SU-DHL-6 (cell line): ENCODE measurements at regions not wholly inside any gene's neighbourhood (a gene's known extent, or its start where the extent isn't known, plus 50 kb on each side); places are given as distances from the start of the nearest gene placed in this dataset.

Experiments
- H2AFZ ChIP-seq: fragments of 200-600 bp; sonication (generic); 2 replicates; pipeline ENCODE4 v1.6.1; 2014; ENCODE audit warnings: low read depth, mild to moderate bottlenecking, moderate library complexity, mixed read lengths, antibody characterized with exemption, low read length; ENCODE audit not compliant: severe bottlenecking
- H3F3A ChIP-seq: fragments of 200-600 bp; shearing (Covaris generic); 2 replicates; pipeline ENCODE4 v1.6.0; 2016; ENCODE audit warnings: antibody characterized with exemption, mild to moderate bottlenecking; ENCODE audit not compliant: insufficient read depth
- H3K27ac ChIP-seq: fragments of 200-600 bp; sonication (generic); 2 replicates; pipeline ENCODE4 v1.5.1; 2016; ENCODE audit warnings: low read depth, mild to moderate bottlenecking, low read length, moderate library complexity, mixed read lengths
- H3K27me3 ChIP-seq: fragments of 200-600 bp; sonication (generic), shearing (Covaris generic); 2 replicates; pipeline ENCODE4 v1.6.0; 2014; ENCODE audit warnings: mild to moderate bottlenecking, low read length
- H3K36me3 ChIP-seq: fragments of 200-600 bp; sonication (generic); 2 replicates; pipeline ENCODE4 v1.6.1; 2014; ENCODE audit warnings: mild to moderate bottlenecking, low read length, mixed read lengths
- H3K4me2 ChIP-seq: fragments of 300-600, 200-600 bp; shearing (Covaris generic), sonication (generic); 2 replicates; pipeline ENCODE4 v1.6.0; 2014; ENCODE audit warnings: low read length, low read depth, mild to moderate bottlenecking; ENCODE audit not compliant: poor library complexity, severe bottlenecking
- H3K4me3 ChIP-seq: fragments of 200-600 bp; sonication (generic); 2 replicates; pipeline ENCODE4 v1.5.1; 2014; ENCODE audit warnings: antibody characterized with exemption, low read length, mild to moderate bottlenecking, mixed read lengths; ENCODE audit not compliant: insufficient read depth, poor library complexity, severe bottlenecking
- H3K79me2 ChIP-seq: fragments of 200-600 bp; sonication (generic); 2 replicates; pipeline ENCODE4 v1.6.1; 2014; ENCODE audit warnings: mild to moderate bottlenecking, low read length, moderate library complexity; ENCODE audit not compliant: insufficient read depth
- H3K9ac ChIP-seq: fragments of 200-600 bp; sonication (generic); 2 replicates; pipeline ENCODE4 v1.7.0; 2014; ENCODE audit warnings: mild to moderate bottlenecking, low read length
- H3K9me2 ChIP-seq: fragments of 200-600 bp; sonication (generic); replicated peaks from 2 replicates; pipeline ENCODE4 v1.6.1; 2014; ENCODE audit warnings: low read length; ENCODE audit not compliant: insufficient read depth
- H3K9me3 ChIP-seq: fragments of 200-600 bp; sonication (generic); 2 replicates; pipeline ENCODE4 v1.6.1; 2014; ENCODE audit warnings: low read length, mixed read lengths; ENCODE audit not compliant: insufficient read depth
- H4K20me1 ChIP-seq: fragments of 200-600 bp; sonication (generic); 2 replicates; pipeline ENCODE4 v1.6.1; 2014; ENCODE audit warnings: low read depth, mild to moderate bottlenecking, antibody characterized with exemption, low read length, moderate library complexity, mixed read lengths
- CTCF ChIP-seq: fragments of 200-600 bp; sonication (generic); IDR thresholded peaks from one replicate; pipeline ENCODE4 v1.5.1; 2017; ENCODE audit warnings: antibody characterized with exemption, mild to moderate bottlenecking, low read length, moderate library complexity; ENCODE audit not compliant: insufficient read depth, poor library complexity, severe bottlenecking
- EZH2phosphoT487 ChIP-seq: fragments of 200-600 bp; sonication (generic), shearing (Covaris generic); conservative IDR thresholded peaks from 2 replicates; pipeline ENCODE4 v1.6.1; 2018; ENCODE audit warnings: mild to moderate bottlenecking, antibody characterized with exemption, low read length, moderate library complexity, mixed read lengths

- no peaks in the 10 kb centered on the region for H3K27me3 ChIP-seq
- no peaks in the 10 kb centered on the region for H3K36me3 ChIP-seq
- H3K4me2 ChIP-seq = no peak overlapping the region
- H3K4me3 ChIP-seq = no peak overlapping the region
- H2AFZ ChIP-seq = no peak overlapping the region
- no peaks in the 10 kb centered on the region for H4K20me1 ChIP-seq
- no peak for TF ChIP-seq CTCF
- no peak for TF ChIP-seq EZH2phosphoT487
- no peaks in the 10 kb centered on the region for H3K79me2 ChIP-seq
- H3K9me2 ChIP-seq = no peaks in the 10 kb centered on the region
- no peaks in the 10 kb centered on the region for H3K9me3 ChIP-seq
- H3F3A ChIP-seq = no peaks in the 10 kb centered on the region
- no peak overlapping the region for H3K9ac ChIP-seq
- no peak overlapping the region for H3K27ac ChIP-seq
These were observed 258.8 kb upstream of the CHD1 start for GRCh38 chr5:99187611-99188010.

GRCh38 chr5:99179206-99179605 lies 250.4 kb upstream of the CHD1 start:
- no peaks in the 10 kb centered on the region for H3F3A ChIP-seq
- no peak overlapping the region for H3K27ac ChIP-seq
- no peak for TF ChIP-seq CTCF
- TF ChIP-seq EZH2phosphoT487 = no peak
- H2AFZ ChIP-seq = no peak overlapping the region
- no peaks in the 10 kb centered on the region for H4K20me1 ChIP-seq
- H3K9me3 ChIP-seq = no peaks in the 10 kb centered on the region
- no peaks in the 10 kb centered on the region for H3K9me2 ChIP-seq
- no peaks in the 10 kb centered on the region for H3K36me3 ChIP-seq
- no peaks in the 10 kb centered on the region for H3K27me3 ChIP-seq
- H3K4me2 ChIP-seq = no peak overlapping the region
- H3K79me2 ChIP-seq = no peaks in the 10 kb centered on the region
- no peak overlapping the region for H3K9ac ChIP-seq
- no peak overlapping the region for H3K4me3 ChIP-seq

GRCh38 chr5:99177796-99178195 lies 249.0 kb upstream of the CHD1 start:
- Histone ChIP-seq H3F3A (no peaks in the 10 kb centered on the region), H3K27ac (no peak overlapping the region), H3K4me2 (no peak overlapping the region), H3K9me3 (no peaks in the 10 kb centered on the region), H3K4me3 (no peak overlapping the region), H3K9me2 (no peaks in the 10 kb centered on the region), H4K20me1 (no peaks in the 10 kb centered on the region), H3K79me2 (no peaks in the 10 kb centered on the region), H2AFZ (no peak overlapping the region), H3K9ac (no peak overlapping the region), H3K36me3 (no peaks in the 10 kb centered on the region), H3K27me3 (no peaks in the 10 kb centered on the region)
- TF ChIP-seq CTCF (no peak), EZH2phosphoT487 (no peak)

GRCh38 chr5:99176186-99176585 lies 247.4 kb upstream of the CHD1 start:
- Histone ChIP-seq H3K9me3 (no peaks in the 10 kb centered on the region), H3K4me2 (no peak overlapping the region), H3K27ac (no peak overlapping the region), H3K36me3 (no peaks in the 10 kb centered on the region), H3K4me3 (no peak overlapping the region), H3K9ac (no peak overlapping the region), H3K27me3 (no peaks in the 10 kb centered on the region), H3K9me2 (no peaks in the 10 kb centered on the region), H2AFZ (no peak overlapping the region), H3K79me2 (no peaks in the 10 kb centered on the region), H3F3A (no peaks in the 10 kb centered on the region), H4K20me1 (no peaks in the 10 kb centered on the region)
- no peak for TF ChIP-seq CTCF
- no peak for TF ChIP-seq EZH2phosphoT487
